Liver (tissue), 3 donors: ENCODE measurements at regions not wholly inside any gene's neighbourhood (a gene's known extent, or its start where the extent isn't known, plus 50 kb on each side); places are given as distances from the start of the nearest gene placed in this dataset.

Experiments used
- GABPA ChIP-seq, 2 donors: IDR thresholded peaks in 1 of 2; conservative IDR thresholded peaks in 1 of 2; 2 replicates each; pipeline ENCODE4 v1.6.1; 2016; ENCODE audit warnings: antibody characterized with exemption in 2 of 2, mild to moderate bottlenecking in 1 of 2, moderate library complexity in 1 of 2
- JUND ChIP-seq, 2 donors: IDR thresholded peaks; 2 replicates each; pipeline ENCODE4 v1.6.1; 2016; ENCODE audit warnings: antibody characterized with exemption in 2 of 2
- NR2F2 ChIP-seq: IDR thresholded peaks from 2 replicates; pipeline ENCODE4 v1.6.1; 2016; ENCODE audit warnings: antibody characterized with exemption
- RAD21 ChIP-seq, 2 donors: IDR thresholded peaks; 2 replicates each; pipeline ENCODE4 v1.6.1; 2016; ENCODE audit warnings: antibody characterized with exemption in 2 of 2, mild to moderate bottlenecking in 2 of 2
- RXRA ChIP-seq, 2 donors: IDR thresholded peaks; 2 replicates each; pipeline ENCODE4 v1.6.1; 2017 to 2018; ENCODE audit warnings: antibody characterized with exemption in 2 of 2, mild to moderate bottlenecking in 1 of 2
- SP1 ChIP-seq: IDR thresholded peaks from 2 replicates; pipeline ENCODE4 v1.6.1; 2018; ENCODE audit warnings: antibody characterized with exemption, mild to moderate bottlenecking
- TAF1 ChIP-seq: conservative IDR thresholded peaks from 2 replicates; pipeline ENCODE4 v1.6.1; 2016; ENCODE audit warnings: antibody characterized with exemption, mild to moderate bottlenecking
- YY1 ChIP-seq: IDR thresholded peaks from 2 replicates; pipeline ENCODE4 v1.6.1; 2016; ENCODE audit warnings: antibody characterized with exemption, mild to moderate bottlenecking
- ZBTB33 ChIP-seq: IDR thresholded peaks from 2 replicates; pipeline ENCODE4 v1.6.1; 2016; ENCODE audit warnings: antibody characterized with exemption
- TF ChIP-seq, protein P1 (sequence below): fragments of 150-350 bp; IDR thresholded peaks from 2 replicates; pipeline ENCODE4 v1.5.1; 2017; ENCODE audit warnings: improper control_type of control experiment, low read depth, low read length; ENCODE audit not compliant: missing input control
- TF ChIP-seq, protein P2 (sequence below): IDR thresholded peaks from 2 replicates; pipeline ENCODE4 v1.6.1; 2016; ENCODE audit warnings: antibody characterized with exemption, mild to moderate bottlenecking
- TF ChIP-seq, protein P3 (sequence below): IDR thresholded peaks from 2 replicates; pipeline ENCODE4 v1.6.1; 2016; ENCODE audit warnings: antibody characterized with exemption
- donor health status: healthy.
- donor health status: healthy.

- TF ChIP-seq, protein P1, sequence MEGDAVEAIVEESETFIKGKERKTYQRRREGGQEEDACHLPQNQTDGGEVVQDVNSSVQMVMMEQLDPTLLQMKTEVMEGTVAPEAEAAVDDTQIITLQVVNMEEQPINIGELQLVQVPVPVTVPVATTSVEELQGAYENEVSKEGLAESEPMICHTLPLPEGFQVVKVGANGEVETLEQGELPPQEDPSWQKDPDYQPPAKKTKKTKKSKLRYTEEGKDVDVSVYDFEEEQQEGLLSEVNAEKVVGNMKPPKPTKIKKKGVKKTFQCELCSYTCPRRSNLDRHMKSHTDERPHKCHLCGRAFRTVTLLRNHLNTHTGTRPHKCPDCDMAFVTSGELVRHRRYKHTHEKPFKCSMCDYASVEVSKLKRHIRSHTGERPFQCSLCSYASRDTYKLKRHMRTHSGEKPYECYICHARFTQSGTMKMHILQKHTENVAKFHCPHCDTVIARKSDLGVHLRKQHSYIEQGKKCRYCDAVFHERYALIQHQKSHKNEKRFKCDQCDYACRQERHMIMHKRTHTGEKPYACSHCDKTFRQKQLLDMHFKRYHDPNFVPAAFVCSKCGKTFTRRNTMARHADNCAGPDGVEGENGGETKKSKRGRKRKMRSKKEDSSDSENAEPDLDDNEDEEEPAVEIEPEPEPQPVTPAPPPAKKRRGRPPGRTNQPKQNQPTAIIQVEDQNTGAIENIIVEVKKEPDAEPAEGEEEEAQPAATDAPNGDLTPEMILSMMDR: no peak
- TF ChIP-seq TAF1 (no peak), RAD21 (IDR thresholded peaks at IDR 0.05) (no peak), NR2F2 (no peak), GABPA (IDR thresholded peaks at IDR 0.05 in 1 of 2, conservative IDR thresholded peaks at IDR 0.05 in 1 of 2) (no peak), JUND (IDR thresholded peaks at IDR 0.05) (no peak), ZBTB33 (no peak), YY1 (no peak), RXRA (IDR thresholded peaks at IDR 0.05) (no peak), SP1 (no peak)
- TF ChIP-seq, protein P2, sequence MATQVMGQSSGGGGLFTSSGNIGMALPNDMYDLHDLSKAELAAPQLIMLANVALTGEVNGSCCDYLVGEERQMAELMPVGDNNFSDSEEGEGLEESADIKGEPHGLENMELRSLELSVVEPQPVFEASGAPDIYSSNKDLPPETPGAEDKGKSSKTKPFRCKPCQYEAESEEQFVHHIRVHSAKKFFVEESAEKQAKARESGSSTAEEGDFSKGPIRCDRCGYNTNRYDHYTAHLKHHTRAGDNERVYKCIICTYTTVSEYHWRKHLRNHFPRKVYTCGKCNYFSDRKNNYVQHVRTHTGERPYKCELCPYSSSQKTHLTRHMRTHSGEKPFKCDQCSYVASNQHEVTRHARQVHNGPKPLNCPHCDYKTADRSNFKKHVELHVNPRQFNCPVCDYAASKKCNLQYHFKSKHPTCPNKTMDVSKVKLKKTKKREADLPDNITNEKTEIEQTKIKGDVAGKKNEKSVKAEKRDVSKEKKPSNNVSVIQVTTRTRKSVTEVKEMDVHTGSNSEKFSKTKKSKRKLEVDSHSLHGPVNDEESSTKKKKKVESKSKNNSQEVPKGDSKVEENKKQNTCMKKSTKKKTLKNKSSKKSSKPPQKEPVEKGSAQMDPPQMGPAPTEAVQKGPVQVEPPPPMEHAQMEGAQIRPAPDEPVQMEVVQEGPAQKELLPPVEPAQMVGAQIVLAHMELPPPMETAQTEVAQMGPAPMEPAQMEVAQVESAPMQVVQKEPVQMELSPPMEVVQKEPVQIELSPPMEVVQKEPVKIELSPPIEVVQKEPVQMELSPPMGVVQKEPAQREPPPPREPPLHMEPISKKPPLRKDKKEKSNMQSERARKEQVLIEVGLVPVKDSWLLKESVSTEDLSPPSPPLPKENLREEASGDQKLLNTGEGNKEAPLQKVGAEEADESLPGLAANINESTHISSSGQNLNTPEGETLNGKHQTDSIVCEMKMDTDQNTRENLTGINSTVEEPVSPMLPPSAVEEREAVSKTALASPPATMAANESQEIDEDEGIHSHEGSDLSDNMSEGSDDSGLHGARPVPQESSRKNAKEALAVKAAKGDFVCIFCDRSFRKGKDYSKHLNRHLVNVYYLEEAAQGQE: no peak
- TF ChIP-seq, protein P3, sequence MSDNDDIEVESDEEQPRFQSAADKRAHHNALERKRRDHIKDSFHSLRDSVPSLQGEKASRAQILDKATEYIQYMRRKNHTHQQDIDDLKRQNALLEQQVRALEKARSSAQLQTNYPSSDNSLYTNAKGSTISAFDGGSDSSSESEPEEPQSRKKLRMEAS: no peak
These were observed 124.4 kb upstream of the JARID2 start for GRCh38 chr6:15121443-15121842.
